Neural progenitor cell (in vitro differentiated cells): ENCODE measurements at regions not wholly inside any gene's neighbourhood (a gene's known extent, or its start where the extent isn't known, plus 50 kb on each side); places are given as distances from the start of the nearest gene placed in this dataset.

ENCODE experiments used
- DNase-seq: peaks from one replicate; pipeline ENCODE4 v3.0.0-alpha.2; 2016; ENCODE audit warnings: low spot score
- H2AFZ ChIP-seq: fragments of 200-600 bp; sonication (generic); replicated peaks from 2 replicates; pipeline ENCODE4 v1.6.1; 2016; ENCODE audit warnings: antibody characterized with exemption
- H3F3A ChIP-seq: fragments of 200-600 bp; sonication (generic); 2 replicates; pipeline ENCODE4 v1.6.1; 2016; ENCODE audit warnings: antibody characterized with exemption, low read depth
- H3K27ac ChIP-seq: fragments of 200-600 bp; sonication (generic); 2 replicates; pipeline ENCODE4 v1.5.1; 2016; ENCODE audit warnings: mild to moderate bottlenecking
- H3K27me3 ChIP-seq: fragments of 200-600 bp; sonication (generic); 2 replicates; pipeline ENCODE4 v1.6.1; 2016; ENCODE audit warnings: mild to moderate bottlenecking, moderate library complexity
- H3K36me3 ChIP-seq: fragments of 200-600 bp; sonication (generic); 2 replicates; pipeline ENCODE4 v1.5.1; 2016
- H3K4me1 ChIP-seq: fragments of 200-600 bp; sonication (generic); 2 replicates; pipeline ENCODE4 v1.6.1; 2016; ENCODE audit warnings: mixed run types
- H3K4me2 ChIP-seq: fragments of 200-600 bp; sonication (generic); 2 replicates; pipeline ENCODE4 v1.6.1; 2016
- H3K4me3 ChIP-seq: fragments of 200-600 bp; sonication (generic); 2 replicates; pipeline ENCODE4 v1.5.1; 2016
- H3K79me2 ChIP-seq: fragments of 200-600 bp; sonication (generic); 2 replicates; pipeline ENCODE4 v1.6.1; 2016; ENCODE audit warnings: low read depth
- H3K9ac ChIP-seq: fragments of 200-600 bp; sonication (generic); 2 replicates; pipeline ENCODE4 v1.6.1; 2016
- H3K9me3 ChIP-seq: fragments of 200-600 bp; sonication (generic); 2 replicates; pipeline ENCODE4 v1.5.1; 2016; ENCODE audit warnings: low read depth
- H4K20me1 ChIP-seq: fragments of 200-600 bp; sonication (generic); 2 replicates; pipeline ENCODE4 v1.6.1; 2016; ENCODE audit warnings: low read depth
- H3K27ac Mint-ChIP-seq: 3 replicates; pipeline ENCODE4 v1.8.0; 2021; ENCODE audit warnings: mixed read lengths
- H3K27me3 Mint-ChIP-seq: 2 replicates; pipeline ENCODE4 v1.8.0; 2022; ENCODE audit warnings: low read depth, mild to moderate bottlenecking, inconsistent platforms, moderate library complexity, mixed read lengths; ENCODE audit not compliant: insufficient read depth
- H3K36me3 Mint-ChIP-seq: 3 replicates; pipeline ENCODE4 v1.8.0; 2021; ENCODE audit warnings: mixed read lengths
- H3K4me1 Mint-ChIP-seq: 3 replicates; pipeline ENCODE4 v1.8.0; 2021; ENCODE audit warnings: mixed read lengths
- H3K4me3 Mint-ChIP-seq: 3 replicates; pipeline ENCODE4 v1.8.0; 2021; ENCODE audit warnings: mild to moderate bottlenecking, moderate library complexity, mixed read lengths
- H3K9me3 Mint-ChIP-seq: 3 replicates; pipeline ENCODE4 v1.8.0; 2020; ENCODE audit warnings: mixed read lengths
- EZH2 ChIP-seq: fragments of 200-600 bp; sonication (generic); IDR thresholded peaks from 2 replicates; pipeline ENCODE4 v1.6.1; 2017; ENCODE audit warnings: antibody characterized with exemption, mild to moderate bottlenecking, moderate library complexity
- EZH2phosphoT487 ChIP-seq: fragments of 200-600 bp; sonication (generic); IDR thresholded peaks from 2 replicates; pipeline ENCODE4 v1.6.1; 2017; ENCODE audit warnings: antibody characterized with exemption
- TF ChIP-seq, protein P1 (sequence below): fragments of 200-600 bp; sonication (generic); IDR thresholded peaks from 2 replicates; pipeline ENCODE4 v1.5.1; 2017; ENCODE audit warnings: antibody characterized with exemption, mild to moderate bottlenecking

DNA sequence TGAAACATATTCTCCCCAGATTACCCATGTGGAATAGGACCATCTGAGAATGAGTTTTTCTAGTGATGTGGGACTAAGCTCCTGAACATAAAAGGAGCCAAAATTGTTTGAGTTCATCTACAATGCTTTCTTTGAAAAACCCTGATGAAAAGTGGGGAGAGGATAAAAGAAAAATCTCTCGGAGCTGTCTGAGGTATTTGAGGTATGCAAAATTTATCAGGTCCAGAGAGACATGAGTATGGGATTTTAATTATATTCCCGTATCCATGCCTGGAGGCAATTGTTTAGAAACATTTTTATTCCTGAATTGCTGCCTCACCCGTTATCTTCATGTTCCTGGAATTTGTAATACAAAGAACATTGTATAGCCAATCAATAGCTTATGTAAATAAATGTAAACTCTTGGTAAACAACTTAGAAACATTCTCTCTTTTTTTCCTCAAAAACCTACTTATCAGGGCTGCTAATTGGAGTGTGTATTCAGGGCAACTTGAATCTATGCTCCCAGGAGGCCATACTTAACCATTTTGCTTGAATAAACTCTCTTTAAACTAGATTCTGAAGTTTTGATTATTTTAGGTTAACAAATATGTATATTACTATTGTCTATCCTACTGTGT is 109.3 kb upstream of the OLFM3 start:
- H3K27ac ChIP-seq: peak overlapping the region; percentile 91
- H3K27me3 ChIP-seq: no peaks in the 10 kb centered on the region
- H3K4me2 ChIP-seq: peak overlapping the region; percentile 70
- no peak overlapping the region for H3K4me3 ChIP-seq
- TF ChIP-seq, protein P1, sequence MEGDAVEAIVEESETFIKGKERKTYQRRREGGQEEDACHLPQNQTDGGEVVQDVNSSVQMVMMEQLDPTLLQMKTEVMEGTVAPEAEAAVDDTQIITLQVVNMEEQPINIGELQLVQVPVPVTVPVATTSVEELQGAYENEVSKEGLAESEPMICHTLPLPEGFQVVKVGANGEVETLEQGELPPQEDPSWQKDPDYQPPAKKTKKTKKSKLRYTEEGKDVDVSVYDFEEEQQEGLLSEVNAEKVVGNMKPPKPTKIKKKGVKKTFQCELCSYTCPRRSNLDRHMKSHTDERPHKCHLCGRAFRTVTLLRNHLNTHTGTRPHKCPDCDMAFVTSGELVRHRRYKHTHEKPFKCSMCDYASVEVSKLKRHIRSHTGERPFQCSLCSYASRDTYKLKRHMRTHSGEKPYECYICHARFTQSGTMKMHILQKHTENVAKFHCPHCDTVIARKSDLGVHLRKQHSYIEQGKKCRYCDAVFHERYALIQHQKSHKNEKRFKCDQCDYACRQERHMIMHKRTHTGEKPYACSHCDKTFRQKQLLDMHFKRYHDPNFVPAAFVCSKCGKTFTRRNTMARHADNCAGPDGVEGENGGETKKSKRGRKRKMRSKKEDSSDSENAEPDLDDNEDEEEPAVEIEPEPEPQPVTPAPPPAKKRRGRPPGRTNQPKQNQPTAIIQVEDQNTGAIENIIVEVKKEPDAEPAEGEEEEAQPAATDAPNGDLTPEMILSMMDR: no peak
- TF ChIP-seq EZH2 (no peak), EZH2phosphoT487 (no peak)
- H3K27ac Mint-ChIP-seq: no peak overlapping the region
- H3K27me3 Mint-ChIP-seq: peaks cover 12% of the 10 kb centered on the region
- no peaks in the 10 kb centered on the region for H4K20me1 ChIP-seq
- H3K9ac ChIP-seq: no peak overlapping the region
- peaks cover 5% of the 10 kb centered on the region for H3K36me3 ChIP-seq
- DNase-seq: peak; percentile 6
- H3K4me1 ChIP-seq: peaks cover 55% of the 10 kb centered on the region
- peaks cover 20% of the 10 kb centered on the region for H3F3A ChIP-seq
- peak overlapping the region; percentile 44 for H3K4me3 Mint-ChIP-seq
- no peak overlapping the region for H2AFZ ChIP-seq
- H3K9me3 ChIP-seq: no peaks in the 10 kb centered on the region
- H3K36me3 Mint-ChIP-seq: peaks cover 6% of the 10 kb centered on the region
- no peaks in the 10 kb centered on the region for H3K79me2 ChIP-seq
- peaks cover 36% of the 10 kb centered on the region for H3K4me1 Mint-ChIP-seq
- peaks cover 27% of the 10 kb centered on the region for H3K9me3 Mint-ChIP-seq

DNA sequence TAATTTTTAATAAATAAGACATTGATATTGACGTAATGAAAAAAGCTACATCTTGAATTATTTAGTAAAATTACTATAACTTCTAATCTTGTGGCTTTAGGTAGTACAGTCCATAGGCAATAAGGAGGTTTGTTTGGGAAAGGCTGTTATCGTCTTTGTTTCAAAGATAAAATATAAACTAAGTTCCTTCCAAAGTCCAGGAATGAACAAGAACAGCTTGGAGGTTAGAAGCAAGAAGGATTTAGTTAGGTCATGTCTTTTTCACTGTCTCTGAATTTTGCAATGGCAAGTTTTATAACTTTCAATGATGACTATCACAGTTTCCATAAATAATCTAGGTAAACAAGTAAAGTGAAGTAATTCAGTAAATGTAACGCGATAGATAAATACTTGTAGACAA is 106.9 kb upstream of the OLFM3 start:
- Mint-ChIP-seq H3K4me3 (no peak overlapping the region), H3K36me3 (no peaks in the 10 kb centered on the region), H3K4me1 (peaks cover 36% of the 10 kb centered on the region), H3K27ac (no peak overlapping the region), H3K27me3 (peaks cover 2% of the 10 kb centered on the region), H3K9me3 (peaks cover 6% of the 10 kb centered on the region)
- TF ChIP-seq EZH2phosphoT487 (no peak), EZH2 (no peak)
- TF ChIP-seq, protein P1: no peak
- Histone ChIP-seq H3K27ac (no peak overlapping the region), H3K4me3 (no peak overlapping the region), H4K20me1 (no peaks in the 10 kb centered on the region), H3K79me2 (no peaks in the 10 kb centered on the region), H3K4me2 (no peak overlapping the region), H3K9ac (no peak overlapping the region), H3K4me1 (peaks cover 55% of the 10 kb centered on the region), H3K9me3 (no peaks in the 10 kb centered on the region), H2AFZ (no peak overlapping the region), H3K36me3 (peaks cover under 1% of the 10 kb centered on the region), H3K27me3 (no peaks in the 10 kb centered on the region), H3F3A (peaks cover 20% of the 10 kb centered on the region)
- DNase-seq: no peak

DNA sequence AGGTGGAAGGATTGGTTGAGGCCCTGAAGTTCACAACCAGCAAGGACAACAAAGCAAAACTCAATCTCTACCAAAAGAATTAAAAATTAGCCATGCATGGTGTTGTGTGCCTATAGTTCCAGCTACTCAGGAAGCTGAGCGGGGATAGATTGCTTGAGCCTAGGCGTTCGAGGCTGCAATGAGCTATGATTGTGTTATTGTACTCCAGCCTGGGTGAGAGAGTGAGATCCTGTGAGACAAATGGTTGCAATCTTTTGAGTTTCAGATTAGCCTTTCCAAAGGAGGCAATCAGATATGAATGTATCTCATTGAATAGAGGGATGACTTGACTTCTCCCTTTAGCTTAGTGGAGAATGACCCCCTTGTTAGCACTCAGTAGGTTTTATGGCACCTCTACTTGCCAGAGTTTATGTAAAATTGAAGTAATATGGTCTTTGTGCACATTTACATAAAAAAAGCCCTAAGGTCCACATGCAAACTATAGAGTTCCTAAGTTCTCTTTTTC is 105.6 kb upstream of the OLFM3 start:
- Histone ChIP-seq H3K27ac (no peak overlapping the region), H2AFZ (peak overlapping the region; percentile 12), H3K79me2 (no peaks in the 10 kb centered on the region), H3K4me1 (peaks cover 49% of the 10 kb centered on the region), H3F3A (peaks cover 15% of the 10 kb centered on the region), H3K9ac (no peak overlapping the region), H3K4me2 (no peak overlapping the region), H3K9me3 (no peaks in the 10 kb centered on the region), H3K4me3 (no peak overlapping the region), H4K20me1 (no peaks in the 10 kb centered on the region), H3K27me3 (no peaks in the 10 kb centered on the region), H3K36me3 (no peaks in the 10 kb centered on the region)
- Mint-ChIP-seq H3K4me3 (no peak overlapping the region), H3K4me1 (peaks cover 30% of the 10 kb centered on the region), H3K36me3 (no peaks in the 10 kb centered on the region), H3K27me3 (peaks cover 2% of the 10 kb centered on the region), H3K27ac (no peak overlapping the region), H3K9me3 (no peaks in the 10 kb centered on the region)
- no peak for DNase-seq
- TF ChIP-seq EZH2phosphoT487 (no peak), EZH2 (no peak)
- TF ChIP-seq, protein P1: no peak
